ENCODE measurements at regions not wholly inside any gene's neighbourhood (a gene's known extent, or its start where the extent isn't known, plus 50 kb on each side); places are given as distances from the start of the nearest gene placed in this dataset.

DNA sequence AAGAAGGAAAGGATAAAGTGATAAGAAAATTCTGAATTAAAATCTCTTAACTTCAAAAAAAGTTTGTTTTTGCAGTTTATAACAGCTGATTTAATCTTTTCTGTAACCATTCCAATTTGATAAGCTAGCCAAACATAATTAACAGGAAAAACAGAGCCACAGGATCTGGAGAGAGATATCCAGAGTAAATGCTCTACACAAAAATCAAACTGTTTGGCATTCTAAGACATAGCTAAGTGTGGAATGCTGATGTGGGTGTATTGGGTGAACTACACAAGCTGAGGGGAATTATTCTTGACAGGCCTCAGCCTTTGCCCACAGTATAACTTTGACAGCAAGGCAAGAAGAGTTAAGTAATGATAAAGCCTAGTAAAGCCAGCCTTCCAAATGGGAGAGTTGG is 184.8 kb downstream of the GABRG1 start:
- H3K27ac ChIP-seq: no peak overlapping the region
- TF ChIP-seq, protein P1, sequence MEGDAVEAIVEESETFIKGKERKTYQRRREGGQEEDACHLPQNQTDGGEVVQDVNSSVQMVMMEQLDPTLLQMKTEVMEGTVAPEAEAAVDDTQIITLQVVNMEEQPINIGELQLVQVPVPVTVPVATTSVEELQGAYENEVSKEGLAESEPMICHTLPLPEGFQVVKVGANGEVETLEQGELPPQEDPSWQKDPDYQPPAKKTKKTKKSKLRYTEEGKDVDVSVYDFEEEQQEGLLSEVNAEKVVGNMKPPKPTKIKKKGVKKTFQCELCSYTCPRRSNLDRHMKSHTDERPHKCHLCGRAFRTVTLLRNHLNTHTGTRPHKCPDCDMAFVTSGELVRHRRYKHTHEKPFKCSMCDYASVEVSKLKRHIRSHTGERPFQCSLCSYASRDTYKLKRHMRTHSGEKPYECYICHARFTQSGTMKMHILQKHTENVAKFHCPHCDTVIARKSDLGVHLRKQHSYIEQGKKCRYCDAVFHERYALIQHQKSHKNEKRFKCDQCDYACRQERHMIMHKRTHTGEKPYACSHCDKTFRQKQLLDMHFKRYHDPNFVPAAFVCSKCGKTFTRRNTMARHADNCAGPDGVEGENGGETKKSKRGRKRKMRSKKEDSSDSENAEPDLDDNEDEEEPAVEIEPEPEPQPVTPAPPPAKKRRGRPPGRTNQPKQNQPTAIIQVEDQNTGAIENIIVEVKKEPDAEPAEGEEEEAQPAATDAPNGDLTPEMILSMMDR (conservative IDR thresholded peaks at IDR 0.05): no peak
- TF ChIP-seq ZFX (IDR thresholded peaks at IDR 0.05): no peak

DNA sequence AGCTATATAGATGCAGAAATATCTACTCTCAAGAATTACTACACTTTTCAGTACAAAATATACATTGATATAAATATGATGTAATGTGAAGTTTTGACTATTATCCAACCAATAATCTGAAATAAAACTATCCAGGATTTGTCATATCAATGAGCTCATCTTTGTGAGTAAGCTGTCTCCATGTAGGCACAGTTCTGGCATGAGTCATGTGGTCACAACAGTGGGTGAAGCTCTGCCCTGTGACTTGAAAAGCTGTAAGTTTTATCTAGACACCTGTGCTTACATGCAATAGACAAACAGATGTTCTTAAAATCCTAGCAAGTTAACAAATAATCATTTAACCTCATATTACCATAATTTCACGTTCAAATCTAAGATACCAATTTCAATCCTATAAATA is 192.7 kb downstream of the GABRG1 start:
- no peak for TF ChIP-seq ZFX (IDR thresholded peaks at IDR 0.05)
- TF ChIP-seq, protein P1 (conservative IDR thresholded peaks at IDR 0.05): no peak
- H3K27ac ChIP-seq: no peak overlapping the region

DNA sequence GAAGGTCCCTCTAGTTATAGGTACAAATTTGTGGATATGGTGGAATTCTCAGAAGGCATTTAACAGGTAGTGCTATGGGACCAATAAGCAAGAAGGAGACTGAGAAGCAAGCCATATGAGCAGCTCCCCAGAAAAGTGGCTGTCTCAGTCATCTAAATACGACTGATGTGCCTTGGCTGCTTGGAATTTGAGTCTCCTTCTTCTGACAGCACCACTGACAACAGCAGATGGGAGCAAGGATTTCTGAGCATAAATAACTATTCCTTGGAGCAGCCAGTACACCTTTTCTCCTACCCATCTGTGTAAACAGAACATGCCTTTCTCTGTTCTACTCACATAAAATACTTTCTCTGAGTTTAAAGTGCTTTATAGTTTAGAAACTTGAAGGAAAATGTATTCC is 196.2 kb downstream of the GABRG1 start:
- no peak for TF ChIP-seq ZFX (IDR thresholded peaks at IDR 0.05)
- TF ChIP-seq, protein P1 (conservative IDR thresholded peaks at IDR 0.05): no peak
- H3K27ac ChIP-seq: no peak overlapping the region

DNA sequence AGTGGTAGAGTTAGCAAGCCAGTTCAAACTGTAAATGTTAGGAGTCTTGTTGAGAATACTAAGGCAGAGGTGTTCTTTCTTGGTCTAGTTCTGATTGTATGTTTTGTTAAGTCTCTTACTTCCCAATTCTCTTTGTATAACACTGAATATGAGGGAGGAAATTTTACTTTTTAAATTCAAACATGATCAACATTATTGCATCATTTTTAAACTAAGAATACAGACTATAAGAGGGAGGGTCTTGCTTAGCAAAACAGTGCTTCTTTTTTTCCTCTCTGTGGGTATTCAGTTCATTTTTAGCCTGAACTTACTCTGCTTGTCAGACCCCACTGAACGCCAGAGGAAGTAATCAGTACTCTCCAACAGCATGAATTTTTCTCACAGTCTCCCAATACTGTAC is 198.0 kb downstream of the GABRG1 start:
- no peak overlapping the region for H3K27ac ChIP-seq
- TF ChIP-seq, protein P1 (conservative IDR thresholded peaks at IDR 0.05): no peak
- no peak for TF ChIP-seq ZFX (IDR thresholded peaks at IDR 0.05)

DNA sequence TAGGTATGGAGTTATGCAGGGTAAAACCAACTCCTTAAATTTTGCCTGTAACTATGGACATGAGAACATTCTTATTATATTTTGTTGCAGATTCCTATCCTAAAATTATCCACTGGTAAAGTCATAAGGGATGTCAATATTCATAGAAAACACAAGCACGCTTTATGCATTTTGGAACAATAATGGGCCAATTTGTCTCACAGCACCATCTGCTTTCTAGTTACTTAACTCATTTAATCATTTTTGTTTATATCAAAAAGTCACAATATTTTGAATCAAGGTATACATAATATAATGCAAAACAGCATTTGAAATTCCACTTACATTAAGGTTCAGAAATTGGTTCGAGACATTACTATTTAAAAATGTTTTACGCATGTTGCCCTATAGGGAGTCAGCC is 203.0 kb downstream of the GABRG1 start:
- no peak for TF ChIP-seq ZFX (IDR thresholded peaks at IDR 0.05)
- TF ChIP-seq, protein P1 (conservative IDR thresholded peaks at IDR 0.05): no peak
- H3K27ac ChIP-seq: no peak overlapping the region

DNA sequence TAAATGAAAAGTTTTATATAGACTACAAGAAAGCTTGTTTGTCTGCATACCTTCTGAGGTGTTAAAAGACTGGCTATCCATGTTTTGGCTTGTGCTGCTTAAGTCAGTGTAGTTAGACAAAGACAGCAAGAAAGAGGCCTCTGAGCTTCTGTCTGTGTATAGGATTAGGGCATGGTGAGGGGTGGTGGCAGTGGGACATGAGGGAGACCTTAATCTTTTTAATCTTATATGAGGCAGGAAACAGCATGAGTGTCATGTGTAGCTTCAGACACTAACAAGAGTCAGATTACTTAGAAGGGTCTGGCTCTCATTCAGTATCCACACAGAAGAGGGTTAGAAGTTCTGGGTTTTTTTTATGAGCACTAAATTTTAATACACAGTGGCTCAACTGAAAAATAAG is 213.3 kb downstream of the GABRG1 start:
- H3K27ac ChIP-seq: no peak overlapping the region
- TF ChIP-seq ZFX (IDR thresholded peaks at IDR 0.05): no peak
- TF ChIP-seq, protein P1 (conservative IDR thresholded peaks at IDR 0.05): no peak

DNA sequence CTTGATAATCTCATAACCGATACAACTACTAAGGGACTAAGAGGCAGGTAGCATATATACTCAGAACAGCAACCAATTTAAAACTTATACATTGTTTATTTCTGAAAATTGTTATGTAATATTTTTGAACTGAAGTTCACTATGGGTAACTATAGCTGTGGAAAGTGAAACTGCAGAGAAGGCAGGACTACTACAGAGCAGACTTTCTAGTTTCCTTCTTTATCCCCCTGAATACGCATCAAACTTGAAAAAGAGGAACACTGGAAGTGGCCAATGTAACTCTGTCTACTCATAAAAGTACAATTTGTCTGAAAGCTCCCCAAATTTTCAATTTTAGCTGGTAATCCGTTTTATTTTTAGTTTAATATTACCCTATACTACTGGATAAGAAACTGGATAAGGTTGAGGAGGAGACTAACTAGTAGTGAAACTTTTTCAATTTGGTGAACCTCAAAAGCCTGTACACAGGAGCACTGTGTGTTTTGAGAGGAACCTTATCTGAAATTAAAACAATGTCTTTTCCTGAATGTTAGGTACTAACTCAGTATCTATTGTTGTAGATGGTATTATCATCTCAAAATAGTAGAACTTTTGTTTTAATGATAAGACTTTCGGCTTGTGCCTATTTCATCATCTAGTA is 225.8 kb downstream of the GABRG1 start:
- H3K27ac ChIP-seq: no peak overlapping the region

More for the DNA sequence above, 225.8 kb downstream of the GABRG1 start:
- TF ChIP-seq, protein P1 (conservative IDR thresholded peaks at IDR 0.05): no peak
- TF ChIP-seq ZFX (IDR thresholded peaks at IDR 0.05): no peak
